Mucosa of stomach (tissue), 1 donor: ENCODE measurements at regions not wholly inside any gene's neighbourhood (a gene's known extent, or its start where the extent isn't known, plus 50 kb on each side); places are given as distances from the start of the nearest gene placed in this dataset.
"Not testable (repeated sequence)": the region's sequence is repeated elsewhere in the genome, so short reads cannot be mapped to it uniquely, and the experiment has no call there.

Source experiments
- H3K27me3 ChIP-seq: one replicate; pipeline ENCODE4 v1.7.0; 2013; ENCODE audit warnings: mild to moderate bottlenecking, low read length; ENCODE audit not compliant: control insufficient read depth, insufficient read depth
- H3K36me3 ChIP-seq: one replicate; pipeline ENCODE4 v1.7.0; 2013; ENCODE audit warnings: low read length; ENCODE audit not compliant: control insufficient read depth, insufficient read depth
- H3K4me1 ChIP-seq: one replicate; pipeline ENCODE4 v1.7.0; 2013; ENCODE audit warnings: mild to moderate bottlenecking, low read length; ENCODE audit not compliant: control insufficient read depth, insufficient read depth
- H3K4me3 ChIP-seq: one replicate; pipeline ENCODE4 v1.7.0; 2013; ENCODE audit warnings: low read length
- H3K9ac ChIP-seq: one replicate; pipeline ENCODE4 v1.7.0; 2013; ENCODE audit warnings: mild to moderate bottlenecking, low read length, moderate library complexity
- H3K9me3 ChIP-seq: one replicate; pipeline ENCODE4 v1.7.0; 2013; ENCODE audit warnings: mild to moderate bottlenecking, low read length, moderate library complexity; ENCODE audit not compliant: control insufficient read depth
- donor health status: Pancreatic carcinoma.

DNA sequence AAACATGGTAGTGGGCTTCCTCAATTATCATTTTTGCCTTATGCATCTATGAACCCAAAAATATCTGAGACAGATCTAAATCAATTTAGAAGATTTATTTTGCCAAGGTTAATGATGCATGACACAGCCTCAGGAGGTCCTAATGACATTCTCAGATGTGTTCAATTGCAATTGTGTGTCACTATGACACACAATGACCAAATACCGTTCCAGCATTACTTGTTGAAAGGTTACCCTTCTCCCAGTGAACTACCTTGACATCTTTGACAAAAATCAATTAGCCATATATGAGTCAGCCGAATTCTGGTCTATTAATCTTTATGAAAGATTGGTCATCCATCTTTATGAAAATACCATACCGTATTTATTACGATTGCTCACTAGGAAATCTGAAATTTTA, 592.5 kb upstream of the GJE1 start:
- H3K36me3 ChIP-seq: no peaks in the 10 kb centered on the region
- no peaks in the 10 kb centered on the region for H3K9me3 ChIP-seq
- H3K9ac ChIP-seq: no peak overlapping the region
- H3K4me3 ChIP-seq: no peak overlapping the region
- H3K4me1 ChIP-seq: no peaks in the 10 kb centered on the region
- no peaks in the 10 kb centered on the region for H3K27me3 ChIP-seq

DNA sequence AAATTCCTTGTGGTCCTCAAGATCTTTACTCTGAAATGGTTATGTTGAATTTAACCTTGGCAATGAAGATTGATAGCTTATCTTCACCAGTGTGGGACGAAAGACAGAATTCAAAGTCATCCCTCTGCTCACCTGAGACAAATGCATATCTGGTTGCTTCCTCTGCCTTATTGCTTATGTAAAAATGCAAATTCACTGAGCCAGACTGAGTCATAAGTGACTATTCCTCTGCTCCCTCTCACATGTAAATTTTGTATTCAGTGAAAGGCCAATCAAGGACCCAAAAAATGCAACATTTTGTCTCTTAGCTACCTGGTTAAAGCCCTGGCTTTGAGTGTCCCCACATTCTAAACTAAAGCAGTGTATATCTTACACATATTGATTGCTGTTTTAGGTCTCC, 593.1 kb upstream of the GJE1 start:
- Histone ChIP-seq H3K4me3 (no peak overlapping the region), H3K27me3 (no peaks in the 10 kb centered on the region), H3K36me3 (no peaks in the 10 kb centered on the region), H3K9ac (no peak overlapping the region), H3K9me3 (no peaks in the 10 kb centered on the region), H3K4me1 (no peaks in the 10 kb centered on the region)

DNA sequence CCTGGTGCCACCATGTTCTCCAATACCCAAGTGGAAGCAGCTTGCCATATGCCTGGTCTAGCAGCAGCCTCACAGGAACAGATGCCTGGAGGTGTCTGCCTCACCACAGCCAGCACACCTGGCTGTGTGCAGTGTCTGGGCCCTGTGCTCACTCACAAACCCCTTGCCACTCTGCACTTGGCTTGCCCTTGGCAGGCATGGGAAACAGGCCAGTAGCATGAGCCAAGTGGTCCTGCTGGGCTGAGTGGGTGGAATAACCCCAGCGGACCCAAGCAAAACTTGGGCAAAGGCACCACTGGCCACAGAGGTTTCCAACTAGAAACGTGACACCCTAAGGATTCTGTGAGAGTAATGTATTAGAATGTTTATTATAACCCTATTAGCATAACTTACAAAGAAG, 600.5 kb upstream of the GJE1 start:
- no peak overlapping the region for H3K4me3 ChIP-seq
- H3K36me3 ChIP-seq: no peaks in the 10 kb centered on the region
- H3K4me1 ChIP-seq: no peaks in the 10 kb centered on the region

DNA sequence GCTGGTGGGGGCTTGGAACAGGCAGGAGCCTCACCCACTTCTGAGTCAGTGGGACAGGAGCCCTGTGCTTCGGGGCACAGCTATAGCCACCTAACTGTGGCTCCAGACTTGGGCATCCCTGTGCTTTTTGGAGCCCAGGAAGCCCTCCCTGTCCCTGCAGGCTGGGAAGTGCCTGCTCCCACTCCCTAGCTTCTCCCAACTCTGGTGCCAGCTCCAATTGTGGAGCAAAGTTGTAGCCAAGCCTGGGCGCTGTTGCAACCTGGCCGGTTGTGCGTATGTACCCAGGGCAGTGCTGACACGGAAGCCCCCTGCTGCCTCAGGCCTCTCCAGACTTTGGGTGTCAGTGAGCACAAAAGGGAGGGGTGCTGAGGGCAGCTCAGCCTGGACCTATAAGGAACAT, 601.7 kb upstream of the GJE1 start:
- no peak overlapping the region for H3K4me3 ChIP-seq
- H3K36me3 ChIP-seq: no peaks in the 10 kb centered on the region

More for the DNA sequence above, 600.5 kb upstream of the GJE1 start:
- Histone ChIP-seq H3K9ac (no peak overlapping the region), H3K9me3 (no peaks in the 10 kb centered on the region), H3K27me3 (no peaks in the 10 kb centered on the region)

DNA sequence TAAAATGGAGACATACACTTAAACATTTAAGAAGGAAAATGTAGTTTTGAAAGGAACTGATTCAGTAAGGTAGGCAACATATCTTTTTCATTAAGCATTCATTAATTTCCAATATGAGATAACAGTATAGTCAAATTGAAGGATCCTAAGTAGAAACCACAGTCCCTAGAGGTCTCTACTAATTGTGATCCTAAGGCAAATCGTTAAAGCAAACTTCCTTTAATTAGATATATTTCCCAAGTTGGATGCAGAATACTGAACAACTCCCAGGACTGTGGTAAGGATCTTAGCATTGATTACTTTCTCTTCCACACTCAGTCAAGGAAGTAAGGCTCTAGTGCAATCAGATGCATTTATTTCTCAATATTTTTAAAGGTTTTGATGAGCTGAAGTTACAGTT, 604.1 kb upstream of the GJE1 start:
- Histone ChIP-seq H3K36me3 (no peaks in the 10 kb centered on the region), H3K27me3 (no peaks in the 10 kb centered on the region), H3K9ac (no peak overlapping the region), H3K9me3 (no peaks in the 10 kb centered on the region), H3K4me3 (no peak overlapping the region), H3K4me1 (no peaks in the 10 kb centered on the region)

More for the DNA sequence above, 601.7 kb upstream of the GJE1 start:
- Histone ChIP-seq H3K27me3 (no peaks in the 10 kb centered on the region), H3K4me1 (no peaks in the 10 kb centered on the region), H3K9me3 (no peaks in the 10 kb centered on the region), H3K9ac (no peak overlapping the region)

DNA sequence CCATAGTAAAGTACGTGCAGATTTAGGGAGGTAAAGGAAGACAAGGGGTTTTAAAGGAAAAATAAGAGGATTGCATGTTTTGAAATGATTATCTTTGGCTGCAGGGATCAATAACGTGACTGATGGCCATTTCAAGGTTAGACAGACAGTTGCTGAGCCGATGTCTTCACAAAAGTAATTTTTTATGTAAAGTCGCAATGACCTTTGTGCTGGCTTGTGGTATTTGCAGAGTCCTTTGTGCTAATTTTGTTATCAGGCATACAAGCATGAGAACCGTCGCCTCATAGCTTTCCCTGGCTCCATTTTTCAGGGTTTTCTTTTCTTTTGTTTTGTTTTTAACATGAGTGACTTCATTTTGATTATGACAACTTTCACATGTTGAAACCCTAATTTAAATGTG, 605.7 kb upstream of the GJE1 start:
- no peak overlapping the region for H3K9ac ChIP-seq
- H3K4me1 ChIP-seq: no peaks in the 10 kb centered on the region
- H3K4me3 ChIP-seq: no peak overlapping the region
- H3K36me3 ChIP-seq: no peaks in the 10 kb centered on the region
- H3K9me3 ChIP-seq: no peaks in the 10 kb centered on the region
- no peaks in the 10 kb centered on the region for H3K27me3 ChIP-seq

DNA sequence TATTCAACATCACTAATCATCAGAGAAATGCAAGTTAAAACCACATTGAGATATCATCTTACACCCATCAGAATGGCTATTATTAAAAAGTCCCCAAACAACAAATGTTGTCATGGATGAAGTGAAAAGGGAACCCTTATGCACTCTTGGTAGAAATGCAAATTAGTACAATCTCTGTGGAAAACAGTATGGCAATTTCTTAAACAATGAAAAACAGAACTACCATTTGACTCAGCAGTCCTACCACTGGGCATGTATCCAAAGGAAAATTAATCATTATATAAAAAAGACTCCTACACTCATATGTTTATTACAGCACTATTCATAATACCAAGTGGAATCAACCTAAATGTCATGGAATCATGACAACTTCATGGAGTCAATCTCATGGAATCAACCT, 611.3 kb upstream of the GJE1 start:
- Histone ChIP-seq H3K9ac (no peak overlapping the region), H3K27me3 (no peaks in the 10 kb centered on the region)

DNA sequence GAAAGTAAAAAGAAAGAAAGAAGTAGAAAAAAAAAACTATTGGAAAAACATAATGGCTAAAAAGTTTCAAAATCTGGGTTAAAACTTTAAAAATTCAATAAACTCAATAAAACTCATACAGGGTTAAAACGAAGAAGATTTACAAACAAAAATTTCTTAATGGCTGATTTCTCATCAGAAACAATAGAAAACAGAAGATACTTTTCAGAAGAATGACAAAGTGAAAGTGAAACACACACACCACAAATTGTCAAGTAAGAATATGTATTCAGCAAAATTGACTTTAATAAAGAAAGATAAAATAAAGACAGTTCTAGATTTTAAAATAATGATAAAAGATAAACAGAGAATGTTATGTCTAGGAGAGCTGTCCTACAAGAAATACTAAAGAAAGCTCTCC, 618.9 kb upstream of the GJE1 start:
- Histone ChIP-seq H3K9ac (no peak overlapping the region), H3K4me1 (no peaks in the 10 kb centered on the region), H3K9me3 (no peaks in the 10 kb centered on the region), H3K27me3 (no peaks in the 10 kb centered on the region), H3K4me3 (no peak overlapping the region), H3K36me3 (no peaks in the 10 kb centered on the region)

More for the DNA sequence above, 611.3 kb upstream of the GJE1 start:
- Histone ChIP-seq H3K4me1 (no peaks in the 10 kb centered on the region), H3K9me3 (no peaks in the 10 kb centered on the region), H3K4me3 (no peak overlapping the region), H3K36me3 (no peaks in the 10 kb centered on the region)

DNA sequence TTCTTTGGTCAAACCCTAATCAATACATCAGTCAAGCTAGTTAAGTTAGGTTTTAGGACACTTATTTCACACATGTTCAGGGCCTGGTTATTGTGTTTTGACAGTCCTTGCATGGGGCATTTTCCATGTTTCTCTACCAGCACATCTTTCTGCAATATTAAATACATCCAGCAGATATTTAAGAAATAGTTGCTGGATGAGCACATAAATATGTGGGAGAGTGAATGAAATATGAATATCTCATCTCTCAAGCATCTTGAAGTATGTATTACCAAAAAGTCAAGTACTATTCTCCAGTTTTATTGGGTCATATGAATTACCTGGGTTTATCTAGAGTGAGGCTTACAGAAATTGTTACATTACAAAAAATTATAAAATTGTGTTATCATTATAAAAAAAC, 621.9 kb upstream of the GJE1 start:
- Histone ChIP-seq H3K9ac (no peak overlapping the region), H3K36me3 (no peaks in the 10 kb centered on the region), H3K4me3 (no peak overlapping the region), H3K4me1 (no peaks in the 10 kb centered on the region), H3K9me3 (no peaks in the 10 kb centered on the region), H3K27me3 (no peaks in the 10 kb centered on the region)

DNA sequence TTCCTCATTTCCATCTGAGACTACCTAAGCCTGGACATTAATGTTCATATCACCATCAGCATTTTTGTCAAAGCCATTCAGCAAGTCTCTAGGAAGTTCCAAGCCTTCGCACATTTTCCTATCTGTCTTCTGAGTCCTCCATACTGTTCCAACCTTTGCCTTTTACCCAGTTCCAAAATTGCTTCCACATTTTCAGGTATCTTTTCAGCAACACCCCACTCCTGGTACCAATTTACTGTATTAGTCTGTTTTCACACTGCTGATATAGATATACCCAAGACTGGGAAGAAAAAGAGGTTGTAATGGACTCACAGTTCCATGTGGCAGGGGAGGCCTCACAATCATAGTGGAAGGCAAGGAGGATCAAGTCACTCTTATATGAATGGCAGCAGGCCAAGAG, 626.7 kb upstream of the GJE1 start:
- H3K4me1 ChIP-seq, H3K9ac ChIP-seq, H3K4me3 ChIP-seq, H3K27me3 ChIP-seq, H3K36me3 ChIP-seq, H3K9me3 ChIP-seq: not testable (repeated sequence)

DNA sequence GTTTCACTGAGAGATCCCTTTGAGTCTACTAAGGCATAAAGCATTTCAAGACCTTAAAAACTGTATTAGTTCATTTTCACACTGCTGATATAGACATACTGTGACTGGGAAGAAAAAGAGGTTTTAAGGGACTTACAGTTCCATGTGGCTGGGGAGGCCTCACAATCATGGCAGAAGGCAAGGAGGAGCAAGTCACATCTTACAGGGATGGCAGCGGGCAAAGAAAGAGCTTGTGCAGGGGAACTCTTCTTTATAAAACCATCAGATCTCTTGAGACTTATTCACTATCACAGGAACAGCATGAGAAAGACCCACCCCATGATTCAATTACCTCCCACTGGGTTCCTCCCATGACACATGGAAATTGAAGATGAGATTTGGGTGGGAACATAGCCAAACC, 628.4 kb upstream of the GJE1 start:
- not testable (repeated sequence) for H3K9ac ChIP-seq, H3K9me3 ChIP-seq, H3K4me1 ChIP-seq, H3K36me3 ChIP-seq, H3K27me3 ChIP-seq, H3K4me3 ChIP-seq

DNA sequence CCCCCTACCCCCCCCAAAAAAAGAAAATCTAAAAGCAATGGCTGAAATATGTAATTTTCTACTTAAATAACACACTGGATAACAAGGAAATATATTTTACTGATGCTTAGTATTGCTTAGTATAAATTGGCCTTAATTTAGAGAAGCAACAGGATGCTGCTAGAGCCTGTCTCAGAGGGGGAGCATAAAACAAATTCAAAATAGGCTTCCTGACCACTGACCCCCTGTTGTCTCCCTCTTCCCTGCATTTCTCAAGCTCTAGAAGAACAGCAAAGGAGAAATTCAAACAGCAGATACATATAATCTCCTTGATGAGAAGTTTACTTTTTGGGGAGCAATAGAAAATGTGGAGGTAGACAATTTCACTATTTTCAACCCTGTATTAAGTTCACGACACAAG, 631.1 kb upstream of the GJE1 start:
- Histone ChIP-seq H3K27me3 (no peaks in the 10 kb centered on the region), H3K9ac (no peak overlapping the region), H3K4me3 (no peak overlapping the region), H3K9me3 (no peaks in the 10 kb centered on the region), H3K36me3 (no peaks in the 10 kb centered on the region), H3K4me1 (no peaks in the 10 kb centered on the region)

DNA sequence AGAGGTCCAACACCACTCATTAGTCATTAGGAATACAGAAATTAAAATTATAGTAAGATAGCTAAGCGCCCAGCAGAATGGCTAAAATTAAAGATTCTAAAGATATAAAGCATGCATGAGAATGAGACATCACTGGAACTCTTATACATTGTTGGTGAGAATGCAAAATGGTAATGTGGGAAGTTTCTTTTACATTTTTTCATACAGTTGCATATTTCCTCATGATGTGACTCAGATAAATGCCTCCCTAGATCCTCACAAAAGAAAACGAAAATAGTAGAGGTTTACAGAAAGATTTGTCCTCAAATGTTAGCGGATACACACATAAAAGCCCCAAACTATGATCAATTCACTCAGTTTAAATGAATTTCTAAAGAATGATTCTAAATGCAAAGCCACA, 633.7 kb upstream of the GJE1 start:
- no peak overlapping the region for H3K9ac ChIP-seq
- H3K36me3 ChIP-seq: no peaks in the 10 kb centered on the region
- no peaks in the 10 kb centered on the region for H3K9me3 ChIP-seq
- no peaks in the 10 kb centered on the region for H3K27me3 ChIP-seq
- no peak overlapping the region for H3K4me3 ChIP-seq
- no peaks in the 10 kb centered on the region for H3K4me1 ChIP-seq
